OCI-LY1 (cell line): ENCODE measurements at regions not wholly inside any gene's neighbourhood (a gene's known extent, or its start where the extent isn't known, plus 50 kb on each side); places are given as distances from the start of the nearest gene placed in this dataset.

Experiments
- H2AFZ ChIP-seq: fragments of 200-600 bp; sonication (generic), shearing (Covaris generic); 2 replicates; pipeline ENCODE4 v1.6.0; 2014; ENCODE audit warnings: antibody characterized with exemption, mild to moderate bottlenecking, low read length
- H3F3A ChIP-seq: fragments of 200-600 bp; sonication (generic), shearing (Covaris generic); 2 replicates; pipeline ENCODE4 v1.6.0; 2014; ENCODE audit warnings: mild to moderate bottlenecking, antibody characterized with exemption, low read length, moderate library complexity; ENCODE audit not compliant: insufficient read depth
- H3K27ac ChIP-seq: fragments of 200-600 bp; sonication (generic); 2 replicates; pipeline ENCODE4 v1.5.1; 2014; ENCODE audit warnings: low read length, mixed run types, mild to moderate bottlenecking, low read depth; ENCODE audit not compliant: poor library complexity, severe bottlenecking
- H3K27me3 ChIP-seq: fragments of 200-600 bp; sonication (generic); 2 replicates; pipeline ENCODE4 v1.6.0; 2014; ENCODE audit warnings: antibody characterized with exemption, mild to moderate bottlenecking, low read length, moderate library complexity; ENCODE audit not compliant: insufficient read depth
- H3K36me3 ChIP-seq: fragments of 200-600 bp; sonication (generic); 2 replicates; pipeline ENCODE4 v1.6.1; 2014; ENCODE audit warnings: mild to moderate bottlenecking, antibody characterized with exemption, low read length, moderate library complexity, mixed read lengths; ENCODE audit not compliant: insufficient read depth
- H3K4me1 ChIP-seq: fragments of 200-600 bp; sonication (generic); 2 replicates; pipeline ENCODE4 v1.5.1; 2014; ENCODE audit warnings: mild to moderate bottlenecking, low read length, moderate library complexity; ENCODE audit not compliant: insufficient read depth, severe bottlenecking
- H3K4me2 ChIP-seq: fragments of 200-600 bp; sonication (generic), shearing (Covaris generic); 2 replicates; pipeline ENCODE4 v1.6.1; 2014; ENCODE audit warnings: low read length
- H3K4me3 ChIP-seq: fragments of 200-600 bp; sonication (generic); 2 replicates; pipeline ENCODE4 v1.5.1; 2014; ENCODE audit warnings: low read length, low read depth, mild to moderate bottlenecking, mixed read lengths; ENCODE audit not compliant: poor library complexity, severe bottlenecking
- H3K79me2 ChIP-seq: fragments of 200-600 bp; shearing (Covaris generic); 2 replicates; pipeline ENCODE4 v1.6.1; 2016; ENCODE audit warnings: mixed run types, low read length, mixed read lengths; ENCODE audit not compliant: insufficient read depth
- H3K9ac ChIP-seq: fragments of 200-600 bp; sonication (generic), shearing (Covaris generic); 2 replicates; pipeline ENCODE4 v1.6.1; 2014; ENCODE audit warnings: mild to moderate bottlenecking, low read length, mixed read lengths
- H3K9me2 ChIP-seq: fragments of 200-600 bp; sonication (generic), shearing (Covaris generic); 2 replicates; pipeline ENCODE4 v1.6.1; 2014; ENCODE audit warnings: low read depth, mild to moderate bottlenecking, low read length, mixed read lengths
- H3K9me3 ChIP-seq: fragments of 200-600 bp; shearing (Covaris generic); 2 replicates; pipeline ENCODE4 v1.6.1; 2014; ENCODE audit warnings: low read length, mixed read lengths
- H4K20me1 ChIP-seq: fragments of 200-600 bp; sonication (generic), shearing (Covaris generic); 2 replicates; pipeline ENCODE4 v1.6.0; 2016; ENCODE audit warnings: mild to moderate bottlenecking, low read length; ENCODE audit not compliant: insufficient read depth
- CTCF ChIP-seq: fragments of 200-600 bp; sonication (generic), shearing (Covaris generic); IDR thresholded peaks from 2 replicates; pipeline ENCODE4 v1.5.1; 2017; ENCODE audit warnings: mild to moderate bottlenecking, antibody characterized with exemption, low read length, moderate library complexity, mixed read lengths
- EZH2 ChIP-seq: fragments of 200-600 bp; sonication (generic), shearing (Covaris generic); IDR thresholded peaks from 2 replicates; pipeline ENCODE4 v1.8.0; 2017; ENCODE audit warnings: borderline replicate concordance, mixed run types, mild to moderate bottlenecking, antibody characterized with exemption, low read length, moderate library complexity, mixed read lengths

GRCh38 chr3:193903966-193904365 lies 232.0 kb upstream of the HES1 start:
- no peaks in the 10 kb centered on the region for H3K36me3 ChIP-seq
- H4K20me1 ChIP-seq, result no peaks in the 10 kb centered on the region
- peaks cover 5% of the 10 kb centered on the region; the same call in 1 of the 2 replicates for H3K27me3 ChIP-seq
- no peak overlapping the region for H2AFZ ChIP-seq
- H3F3A ChIP-seq, result no peaks in the 10 kb centered on the region
- 0 out of 2 replicates have a peak, but pooled peaks cover 4% of the 10 kb centered on the region for H3K9me3 ChIP-seq
- no peak overlapping the region for H3K4me2 ChIP-seq
- no peak overlapping the region for H3K9ac ChIP-seq
- H3K4me1 ChIP-seq, result no peaks in the 10 kb centered on the region
- no peak overlapping the region for H3K4me3 ChIP-seq
- TF ChIP-seq EZH2 (no peak), CTCF (no peak; the same call in 1 of the 2 replicates)
- no peaks in the 10 kb centered on the region for H3K79me2 ChIP-seq
- no peak overlapping the region for H3K27ac ChIP-seq
- no peaks in the 10 kb centered on the region for H3K9me2 ChIP-seq

- Histone ChIP-seq H3K36me3 (no peaks in the 10 kb centered on the region), H3F3A (no peaks in the 10 kb centered on the region), H3K4me3 (no peak overlapping the region), H3K27me3 (peaks cover 5% of the 10 kb centered on the region; the same call in 1 of the 2 replicates), H3K9ac (no peak overlapping the region), H3K4me1 (no peaks in the 10 kb centered on the region), H2AFZ (no peak overlapping the region), H4K20me1 (no peaks in the 10 kb centered on the region), H3K9me2 (no peaks in the 10 kb centered on the region), H3K4me2 (no peak overlapping the region), H3K9me3 (0 out of 2 replicates have a peak, but pooled peaks cover 4% of the 10 kb centered on the region), H3K79me2 (no peaks in the 10 kb centered on the region), H3K27ac (no peak overlapping the region)
- TF ChIP-seq EZH2 (no peak), CTCF (no peak)
These were observed 230.2 kb upstream of the HES1 start for GRCh38 chr3:193905541-193906396.

- Histone ChIP-seq H3F3A (no peaks in the 10 kb centered on the region), H3K4me1 (no peaks in the 10 kb centered on the region), H3K79me2 (no peaks in the 10 kb centered on the region), H3K9ac (no peak overlapping the region), H3K36me3 (no peaks in the 10 kb centered on the region), H3K4me2 (no peak overlapping the region), H3K9me3 (0 out of 2 replicates have a peak, but pooled peaks cover 4% of the 10 kb centered on the region), H3K27ac (no peak overlapping the region), H3K4me3 (no peak overlapping the region), H2AFZ (no peak overlapping the region), H3K27me3 (peaks cover 5% of the 10 kb centered on the region; the same call in 1 of the 2 replicates), H4K20me1 (no peaks in the 10 kb centered on the region), H3K9me2 (no peaks in the 10 kb centered on the region)
- no peak for TF ChIP-seq EZH2
- no peak for TF ChIP-seq CTCF
These were observed 229.0 kb upstream of the HES1 start for GRCh38 chr3:193906849-193907410.
